ENCODE measurements at regions not wholly inside any gene's neighbourhood (a gene's known extent, or its start where the extent isn't known, plus 50 kb on each side); places are given as distances from the start of the nearest gene placed in this dataset.

GRCh38 chr1:87993051-87993450 lies 664.4 kb downstream of the LMO4 start:
- Mint-ChIP-seq H3K4me3 (no peak overlapping the region), H3K27me3 (ENCODE audit: low read depth) (no peaks in the 10 kb centered on the region), H3K27ac (peak overlapping the region in 1 of 3 experiments; percentile 12), H3K36me3 (ENCODE audit: low read depth) (no peaks in the 10 kb centered on the region), H3K9me3 (no peaks in the 10 kb centered on the region), H3K4me1 (no peaks in the 10 kb centered on the region)
- TF ChIP-seq CTCF (IDR thresholded peaks at IDR 0.05; ENCODE audit: unreplicated experiment in 3 of 3): no peak

- H3K36me3 Mint-ChIP-seq (ENCODE audit: low read depth): no peaks in the 10 kb centered on the region
- no peak overlapping the region for H3K27ac Mint-ChIP-seq
- no peaks in the 10 kb centered on the region for H3K27me3 Mint-ChIP-seq (ENCODE audit: low read depth)
- no peaks in the 10 kb centered on the region for H3K4me1 Mint-ChIP-seq
- no peak for TF ChIP-seq CTCF (IDR thresholded peaks at IDR 0.05; ENCODE audit: unreplicated experiment in 3 of 3)
- no peak overlapping the region for H3K4me3 Mint-ChIP-seq
- H3K9me3 Mint-ChIP-seq: no peaks in the 10 kb centered on the region
These were observed 671.2 kb downstream of the LMO4 start for GRCh38 chr1:87999852-88000251.

GRCh38 chr1:88001460-88001859 lies 672.8 kb downstream of the LMO4 start:
- Mint-ChIP-seq H3K27ac (no peak overlapping the region), H3K27me3 (ENCODE audit: low read depth) (no peaks in the 10 kb centered on the region), H3K9me3 (no peaks in the 10 kb centered on the region), H3K4me1 (no peaks in the 10 kb centered on the region), H3K36me3 (ENCODE audit: low read depth) (no peaks in the 10 kb centered on the region), H3K4me3 (no peak overlapping the region)
- TF ChIP-seq CTCF (IDR thresholded peaks at IDR 0.05; ENCODE audit: unreplicated experiment in 3 of 3): no peak

- no peaks in the 10 kb centered on the region for H3K27me3 Mint-ChIP-seq (ENCODE audit: low read depth)
- no peak overlapping the region for H3K27ac Mint-ChIP-seq
- TF ChIP-seq CTCF (IDR thresholded peaks at IDR 0.05; ENCODE audit: unreplicated experiment in 3 of 3): no peak
- H3K4me1 Mint-ChIP-seq: no peaks in the 10 kb centered on the region
- H3K4me3 Mint-ChIP-seq: no peak overlapping the region
- H3K36me3 Mint-ChIP-seq (ENCODE audit: low read depth): no peaks in the 10 kb centered on the region
- H3K9me3 Mint-ChIP-seq: no peaks in the 10 kb centered on the region
These were observed 674.6 kb downstream of the LMO4 start for GRCh38 chr1:88003255-88003654.

- H3K27me3 Mint-ChIP-seq (ENCODE audit: low read depth): peaks cover 4% of the 10 kb centered on the region
- no peaks in the 10 kb centered on the region for H3K4me1 Mint-ChIP-seq
- H3K36me3 Mint-ChIP-seq (ENCODE audit: low read depth): no peaks in the 10 kb centered on the region
- no peak overlapping the region for H3K27ac Mint-ChIP-seq
- peak in 1 of 3 experiments; percentile 12 for TF ChIP-seq CTCF (IDR thresholded peaks at IDR 0.05; ENCODE audit: unreplicated experiment in 3 of 3)
- H3K4me3 Mint-ChIP-seq: no peak overlapping the region
- H3K9me3 Mint-ChIP-seq: no peaks in the 10 kb centered on the region
These were observed 674.2 kb upstream of the PKN2 start for GRCh38 chr1:88009916-88010315.

- Mint-ChIP-seq H3K36me3 (ENCODE audit: low read depth) (no peaks in the 10 kb centered on the region), H3K27me3 (ENCODE audit: low read depth) (peaks cover 4% of the 10 kb centered on the region), H3K4me3 (no peak overlapping the region), H3K9me3 (no peaks in the 10 kb centered on the region), H3K4me1 (no peaks in the 10 kb centered on the region), H3K27ac (no peak overlapping the region)
- no peak for TF ChIP-seq CTCF (IDR thresholded peaks at IDR 0.05; ENCODE audit: unreplicated experiment in 3 of 3)
These were observed 670.6 kb upstream of the PKN2 start for GRCh38 chr1:88013485-88013884.

Measured in nephron (organoid).